Gastroesophageal sphincter (tissue), 4 donors: ENCODE measurements at regions not wholly inside any gene's neighbourhood (a gene's known extent, or its start where the extent isn't known, plus 50 kb on each side); places are given as distances from the start of the nearest gene placed in this dataset.
A peak's percentile ranks its signal among the peaks of the same experiment; 100 is the strongest.

ENCODE experiments used
- ATAC-seq: fragments of 150-250 bp; one replicate; pipeline ENCODE4 v1.9.1; 2016; ENCODE audit warnings: mild to moderate bottlenecking, moderate library complexity
- H3K27ac ChIP-seq, 4 donors: fragments of 200-600 bp; sonication (generic) in 3 of 4; 1 replicate in 3 of 4; 2 replicates in 1 of 4; pipeline ENCODE4 v1.5.1; 2016 to 2019
- H3K27me3 ChIP-seq: fragments of 200-600 bp; sonication (generic); one replicate; pipeline ENCODE4 v1.5.1; 2019
- H3K36me3 ChIP-seq, 2 donors: fragments of 200-600 bp; sonication (generic); one replicate each; pipeline ENCODE4 v1.5.1; 2019; ENCODE audit warnings: control low read depth in 1 of 2
- H3K4me1 ChIP-seq, 3 donors: fragments of 200-600 bp; sonication (generic); 1 replicate in 2 of 3; 2 replicates in 1 of 3; pipeline ENCODE4 v1.5.1; 2016 to 2019; ENCODE audit warnings: control low read depth in 2 of 3
- H3K4me3 ChIP-seq, 2 donors: fragments of 200-600 bp; sonication (generic); one replicate each; pipeline ENCODE4 v1.5.1; 2019; ENCODE audit warnings: mild to moderate bottlenecking in 1 of 2, moderate library complexity in 1 of 2
- H3K9me3 ChIP-seq, 3 donors: fragments of 200-600 bp; sonication (generic); one replicate each; pipeline ENCODE4 v1.5.1; 2017 to 2019; ENCODE audit warnings: control low read depth in 2 of 3
- CTCF ChIP-seq, 4 experiments: fragments of 200-600 bp in 2 of 4; fragments of 450-650 bp in 2 of 4; sonication (generic) in 1 of 4; IDR thresholded peaks; one replicate each; pipeline ENCODE4 v1.5.1; 2017 to 2019; ENCODE audit warnings: antibody characterized with exemption in 4 of 4, mild to moderate bottlenecking in 2 of 4, moderate library complexity in 2 of 4
- EP300 ChIP-seq: sonication (generic); formaldehyde crosslinking; IDR thresholded peaks from one replicate; pipeline ENCODE4 v1.6.1; 2017; ENCODE audit warnings: antibody characterized with exemption, mild to moderate bottlenecking
- POLR2A ChIP-seq, 2 donors: fragments of 450-650 bp; IDR thresholded peaks; one replicate each; pipeline ENCODE4 v1.6.1; 2017; ENCODE audit warnings: antibody characterized with exemption in 2 of 2, mild to moderate bottlenecking in 2 of 2, moderate library complexity in 1 of 2
- POLR2AphosphoS5 ChIP-seq: sonication (generic); formaldehyde crosslinking; IDR thresholded peaks from one replicate; pipeline ENCODE4 v1.6.1; 2017; ENCODE audit warnings: antibody characterized with exemption
- WGBS, 2 donors: methylation state at CpG; one replicate each; pipeline ENCODE4 v1.1.5; 2018; ENCODE audit warnings: low coverage in 1 of 2; 5-methylcytosine and 5-hydroxymethylcytosine counted together

GRCh38 chr12:124507188-124508109, 60.0 kb downstream of the NCOR2 start:
- no peak for ATAC-seq

DNA sequence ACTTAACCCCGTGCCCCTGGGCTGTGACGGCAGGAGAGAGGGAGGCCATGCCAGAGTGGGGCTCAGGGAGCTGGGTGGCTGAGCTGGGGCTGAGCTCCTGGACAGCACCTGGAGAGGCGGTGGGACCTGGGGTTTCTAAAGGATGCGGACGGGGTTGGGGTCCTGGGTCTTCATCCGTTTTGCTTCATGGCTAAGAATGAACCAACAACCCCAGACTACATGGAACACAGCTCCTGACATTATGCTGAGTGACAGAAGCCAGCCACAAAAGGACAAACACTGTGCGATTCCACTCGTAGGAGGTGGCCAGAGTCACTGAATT, 60.6 kb downstream of the NCOR2 start:
- ATAC-seq: no peak
- Histone ChIP-seq H3K36me3 (no peaks in the 10 kb centered on the region), H3K27ac (peak overlapping the region; percentile 4 to 97 (median 83)), H3K27me3 (no peaks in the 10 kb centered on the region), H3K9me3 (no peaks in the 10 kb centered on the region), H3K4me1 (peaks cover 0 to 100% (median 80%) of the 10 kb centered on the region in 3 donors), H3K4me3 (peak overlapping the region in 1 of 2 donors; percentile 26)
- TF ChIP-seq CTCF (IDR thresholded peaks at IDR 0.05) (no peak), POLR2A (IDR thresholded peaks at IDR 0.05) (no peak), POLR2AphosphoS5 (no peak), EP300 (no peak)
- WGBS, 2 donors: 39% methylated on average over 3 of the region's 8 CpGs; no CpG with 5 or more reads in 1 of the 2 donors

More at GRCh38 chr12:124507188-124508109, 60.0 kb downstream of the NCOR2 start:
- no peaks in the 10 kb centered on the region for H3K27me3 ChIP-seq
- H3K36me3 ChIP-seq: no peaks in the 10 kb centered on the region
- H3K27ac ChIP-seq: peak overlapping the region; percentile 4 to 97 (median 83)
- no peak overlapping the region for H3K4me3 ChIP-seq
- TF ChIP-seq EP300 (no peak), POLR2AphosphoS5 (peak; percentile 6)
- no peaks in the 10 kb centered on the region for H3K9me3 ChIP-seq
- peaks cover 0 to 100% (median 76%) of the 10 kb centered on the region in 3 donors for H3K4me1 ChIP-seq
- WGBS, 2 donors: 63 to 78% methylated on average over 4 to 6 of the region's 26 CpGs

DNA sequence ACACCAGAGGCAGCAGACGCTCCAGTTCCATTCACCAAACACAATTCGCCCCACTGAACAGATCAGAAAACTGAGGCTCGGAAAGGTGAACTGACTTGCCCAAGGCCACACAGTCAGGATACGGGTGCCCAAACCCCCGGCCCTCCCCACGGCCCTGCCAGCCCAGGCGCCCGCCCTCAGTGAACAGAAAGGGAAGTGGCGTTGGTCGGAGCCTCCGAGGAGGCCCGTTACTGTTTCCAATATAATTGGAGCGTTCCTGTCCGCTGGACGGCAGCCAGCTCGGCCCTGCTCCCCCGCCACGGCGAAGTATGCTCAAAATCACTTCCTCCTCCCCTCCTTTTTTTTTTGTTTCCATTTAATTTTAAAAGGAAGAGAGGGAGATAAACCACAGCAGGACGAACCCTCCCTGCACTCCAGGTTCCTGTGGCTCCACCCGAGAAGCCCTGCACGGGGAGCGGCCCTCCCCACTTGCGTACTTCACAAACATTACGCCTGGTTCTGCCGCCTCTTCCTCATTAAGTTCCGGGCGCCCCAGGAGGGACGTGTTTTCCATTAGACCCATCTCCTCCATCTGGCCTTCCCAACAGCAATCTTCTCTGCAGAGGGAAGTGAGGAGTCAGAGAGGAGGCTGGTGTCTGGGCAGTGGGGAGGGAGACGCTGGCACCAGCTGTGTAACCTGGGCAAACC, 61.1 kb downstream of the NCOR2 start:
- H3K4me3 ChIP-seq: peak overlapping the region in 1 of 2 donors; percentile 26
- H3K27ac ChIP-seq: peak overlapping the region; percentile 4 to 97 (median 83)
- peak; percentile 50 for ATAC-seq
- H3K4me1 ChIP-seq: peaks cover 0 to 100% (median 85%) of the 10 kb centered on the region in 3 donors
- H3K9me3 ChIP-seq: no peaks in the 10 kb centered on the region
- TF ChIP-seq CTCF (IDR thresholded peaks at IDR 0.05) (peak in 1 of 4 experiments; percentile 7), POLR2A (IDR thresholded peaks at IDR 0.05) (peak; percentile 19 to 27), POLR2AphosphoS5 (peak; percentile 51), EP300 (no peak)
- no peaks in the 10 kb centered on the region for H3K27me3 ChIP-seq
- WGBS, 2 donors: 0 to 83% methylated on average over 1 to 5 of the region's 30 CpGs
- H3K36me3 ChIP-seq: no peaks in the 10 kb centered on the region

DNA sequence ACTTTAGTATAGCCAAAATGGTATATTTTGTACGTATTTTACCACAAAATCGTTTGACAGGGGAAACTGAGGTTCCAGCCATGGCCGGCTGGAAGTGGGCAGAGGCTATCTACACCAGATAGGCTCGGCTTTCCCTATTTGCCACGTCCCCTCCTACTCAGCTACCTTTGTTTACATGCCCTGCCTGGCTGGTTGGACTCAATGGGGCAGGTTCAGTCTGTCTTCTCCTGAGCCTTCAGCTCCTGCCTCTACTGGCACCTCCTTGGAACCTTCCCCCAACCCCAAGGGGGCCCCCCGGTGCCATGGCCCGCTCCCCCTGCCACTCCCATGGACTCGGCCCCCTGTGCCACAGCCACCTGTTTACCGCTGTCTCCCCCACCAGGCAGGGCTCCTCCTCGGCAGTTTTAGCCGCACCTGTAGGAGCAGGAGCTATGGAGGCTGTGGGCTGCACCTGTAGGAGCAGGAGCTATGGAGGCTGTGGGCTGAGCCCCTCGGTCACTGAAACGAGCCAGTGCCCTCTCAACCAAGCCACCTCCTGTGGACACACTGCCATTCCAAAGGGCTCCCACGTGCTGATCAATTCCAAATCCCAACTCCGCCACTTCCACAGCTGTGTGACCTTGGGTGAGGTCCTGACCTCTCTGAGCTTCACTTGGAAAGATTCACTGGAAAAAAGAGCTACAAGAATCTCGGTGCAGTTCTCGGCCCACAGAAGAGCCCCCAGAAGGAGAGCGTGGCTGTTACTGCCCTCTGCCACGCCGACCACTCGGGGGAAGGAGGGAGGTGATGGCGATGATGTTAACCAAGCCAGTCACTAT, 62.2 kb downstream of the NCOR2 start:
- Histone ChIP-seq H3K36me3 (no peaks in the 10 kb centered on the region), H3K4me1 (peaks cover 5 to 100% (median 87%) of the 10 kb centered on the region in 3 donors), H3K27me3 (no peaks in the 10 kb centered on the region), H3K27ac (peak overlapping the region in 3 of 4 donors; percentile 82 to 97 (median 84)), H3K4me3 (no peak overlapping the region), H3K9me3 (no peaks in the 10 kb centered on the region)
- TF ChIP-seq POLR2A (IDR thresholded peaks at IDR 0.05): no peak
- no peak for TF ChIP-seq CTCF (IDR thresholded peaks at IDR 0.05)
- no peak for TF ChIP-seq POLR2AphosphoS5
- TF ChIP-seq EP300: no peak
- WGBS, 2 donors: 77 to 78% methylated on average over 5 of the region's 22 CpGs
- no peak for ATAC-seq
